Activated CD8-positive, alpha-beta T cell treated with anti-CD3 and anti-CD28 coated beads, Interleukin-2, amount 10 ng/mL, durations not matched to agents 7 days and 5 days (primary cell): ENCODE measurements at regions not wholly inside any gene's neighbourhood (a gene's known extent, or its start where the extent isn't known, plus 50 kb on each side); places are given as distances from the start of the nearest gene placed in this dataset.

Experiments
- ATAC-seq: fragments of 150-1000 bp; cut with Tn5 transposase; one replicate; pipeline ENCODE4 v1.10.0; 2021; ENCODE audit warnings: moderate library complexity
- CTCF ChIA-PET: fragments of 350-600 bp; sonication (Branson Sonifier 250); formaldehyde crosslinking; loops from one replicate; lab custom pipeline; 2021; ENCODE audit warnings: antibody characterized with exemption; lab: Charles Lee
- POLR2A ChIA-PET: fragments of 350-600 bp; sonication (Branson Sonifier 250); formaldehyde crosslinking; loops from one replicate; lab custom pipeline; 2021; ENCODE audit warnings: antibody characterized with exemption; lab: Charles Lee
- DNase-seq: peaks from one replicate; pipeline ENCODE4 v3.0.0-alpha.2; 2020
- H3K27ac Mint-ChIP-seq: one replicate; pipeline ENCODE4 v1.8.0; 2021; ENCODE audit warnings: mild to moderate bottlenecking, mixed read lengths
- H3K27me3 Mint-ChIP-seq: one replicate; pipeline ENCODE4 v1.8.0; 2021; ENCODE audit warnings: low read depth, mixed read lengths
- H3K36me3 Mint-ChIP-seq: one replicate; pipeline ENCODE4 v1.8.0; 2021; ENCODE audit warnings: low read depth, mixed read lengths
- H3K4me1 Mint-ChIP-seq: one replicate; pipeline ENCODE4 v1.8.0; 2021; ENCODE audit warnings: low read depth, mixed read lengths
- H3K4me3 Mint-ChIP-seq: one replicate; pipeline ENCODE4 v1.8.0; 2021; ENCODE audit warnings: mild to moderate bottlenecking, mixed read lengths
- H3K9me3 Mint-ChIP-seq: one replicate; pipeline ENCODE4 v1.8.0; 2022; ENCODE audit warnings: mixed read lengths; ENCODE audit not compliant: insufficient read depth

- Mint-ChIP-seq H3K9me3 (no peaks in the 10 kb centered on the region), H3K27me3 (no peaks in the 10 kb centered on the region), H3K4me1 (no peaks in the 10 kb centered on the region), H3K4me3 (no peak overlapping the region), H3K27ac (no peak overlapping the region), H3K36me3 (no peaks in the 10 kb centered on the region)
- DNase-seq (no peak), ATAC-seq (no peak)
- ChIA-PET POLR2A (no interaction called here), CTCF (no interaction called here)
These were observed 57.0 kb upstream of the NR2F2 start for GRCh38 chr15:96273317-96274086.

GRCh38 chr15:96274087-96274440 lies 56.4 kb upstream of the NR2F2 start:
- H3K27ac Mint-ChIP-seq = no peak overlapping the region
- no peaks in the 10 kb centered on the region for H3K9me3 Mint-ChIP-seq
- no peaks in the 10 kb centered on the region for H3K4me1 Mint-ChIP-seq
- no peaks in the 10 kb centered on the region for H3K36me3 Mint-ChIP-seq
- CTCF ChIA-PET = no interaction called here
- ATAC-seq = no peak
- DNase-seq = no peak
- POLR2A ChIA-PET = no interaction called here
- H3K4me3 Mint-ChIP-seq = no peak overlapping the region
- no peaks in the 10 kb centered on the region for H3K27me3 Mint-ChIP-seq

- Mint-ChIP-seq H3K9me3 (no peaks in the 10 kb centered on the region), H3K27me3 (no peaks in the 10 kb centered on the region), H3K36me3 (no peaks in the 10 kb centered on the region), H3K4me1 (no peaks in the 10 kb centered on the region), H3K27ac (no peak overlapping the region), H3K4me3 (no peak overlapping the region)
- ATAC-seq (no peak), DNase-seq (no peak)
- ChIA-PET CTCF (no interaction called here), POLR2A (no interaction called here)
These were observed 55.8 kb upstream of the NR2F2 start for GRCh38 chr15:96274698-96275097.

GRCh38 chr15:96276438-96277210 lies 53.9 kb upstream of the NR2F2 start:
- Mint-ChIP-seq H3K9me3 (no peaks in the 10 kb centered on the region), H3K27ac (no peak overlapping the region), H3K27me3 (no peaks in the 10 kb centered on the region), H3K4me1 (no peaks in the 10 kb centered on the region), H3K36me3 (no peaks in the 10 kb centered on the region), H3K4me3 (no peak overlapping the region)
- no peak for DNase-seq
- no peak for ATAC-seq
- ChIA-PET POLR2A (no interaction called here), CTCF (no interaction called here)
